Glutamatergic neuron (in vitro differentiated cells): ENCODE measurements at regions not wholly inside any gene's neighbourhood (a gene's known extent, or its start where the extent isn't known, plus 50 kb on each side); places are given as distances from the start of the nearest gene placed in this dataset.

Experiments
- DNase-seq: peaks from one replicate; pipeline ENCODE4 v3.0.0; 2022
- H3K27ac Mint-ChIP-seq: one replicate; pipeline ENCODE4 v1.8.0; 2020; ENCODE audit warnings: mild to moderate bottlenecking, mixed read lengths, inconsistent platforms; ENCODE audit not compliant: unreplicated experiment
- H3K27me3 Mint-ChIP-seq: one replicate; pipeline ENCODE4 v1.8.0; 2020; ENCODE audit warnings: mild to moderate bottlenecking, moderate library complexity, mixed read lengths, inconsistent platforms; ENCODE audit not compliant: unreplicated experiment
- H3K36me3 Mint-ChIP-seq: one replicate; pipeline ENCODE4 v1.8.0; 2020; ENCODE audit warnings: mild to moderate bottlenecking, mixed read lengths, inconsistent platforms; ENCODE audit not compliant: unreplicated experiment
- H3K4me1 Mint-ChIP-seq: one replicate; pipeline ENCODE4 v1.8.0; 2020; ENCODE audit warnings: mild to moderate bottlenecking, low read depth, mixed read lengths, inconsistent platforms; ENCODE audit not compliant: unreplicated experiment
- H3K4me3 Mint-ChIP-seq: one replicate; pipeline ENCODE4 v1.8.0; 2020; ENCODE audit warnings: mild to moderate bottlenecking, mixed read lengths, inconsistent platforms; ENCODE audit not compliant: unreplicated experiment
- H3K9me3 Mint-ChIP-seq: one replicate; pipeline ENCODE4 v1.8.0; 2020; ENCODE audit warnings: mild to moderate bottlenecking, moderate library complexity, mixed read lengths, inconsistent platforms; ENCODE audit not compliant: unreplicated experiment
- CTCF ChIP-seq: fragments of 200-600 bp; sonication (generic); IDR thresholded peaks from one replicate; pipeline ENCODE4 v1.5.0; 2021; ENCODE audit not compliant: partially characterized antibody, unreplicated experiment

- TF ChIP-seq CTCF: no peak
- DNase-seq: no peak
- Mint-ChIP-seq H3K36me3 (peaks cover 22% of the 10 kb centered on the region), H3K27me3 (peaks cover 7% of the 10 kb centered on the region), H3K4me1 (peaks cover 37% of the 10 kb centered on the region), H3K27ac (peak overlapping the region; percentile 28), H3K9me3 (peaks cover 13% of the 10 kb centered on the region), H3K4me3 (no peak overlapping the region)
These were observed 431.8 kb downstream of the PREX1 start for GRCh38 chr20:48395816-48396546.

GRCh38 chr20:48394415-48395081 is 433.3 kb downstream of the PREX1 start:
- Mint-ChIP-seq H3K4me1 (peaks cover 30% of the 10 kb centered on the region), H3K9me3 (peaks cover 19% of the 10 kb centered on the region), H3K27ac (no peak overlapping the region), H3K36me3 (peaks cover 22% of the 10 kb centered on the region), H3K27me3 (peaks cover 4% of the 10 kb centered on the region), H3K4me3 (no peak overlapping the region)
- no peak for TF ChIP-seq CTCF
- no peak for DNase-seq

- no peak for TF ChIP-seq CTCF
- Mint-ChIP-seq H3K27me3 (peaks cover 4% of the 10 kb centered on the region), H3K36me3 (peaks cover 22% of the 10 kb centered on the region), H3K4me3 (no peak overlapping the region), H3K27ac (no peak overlapping the region), H3K4me1 (peaks cover 22% of the 10 kb centered on the region), H3K9me3 (peaks cover 16% of the 10 kb centered on the region)
- no peak for DNase-seq
These were observed 434.0 kb downstream of the PREX1 start for GRCh38 chr20:48393737-48394314.

GRCh38 chr20:48393311-48393685 is 434.5 kb downstream of the PREX1 start:
- peak overlapping the region; percentile 16 for H3K4me3 Mint-ChIP-seq
- H3K4me1 Mint-ChIP-seq: peaks cover 21% of the 10 kb centered on the region
- H3K27ac Mint-ChIP-seq: no peak overlapping the region
- H3K9me3 Mint-ChIP-seq: peaks cover 14% of the 10 kb centered on the region
- H3K36me3 Mint-ChIP-seq: peaks cover 22% of the 10 kb centered on the region
- DNase-seq: no peak
- peaks cover 4% of the 10 kb centered on the region for H3K27me3 Mint-ChIP-seq
- TF ChIP-seq CTCF: no peak
